ENCODE measurements at regions not wholly inside any gene's neighbourhood (a gene's known extent, or its start where the extent isn't known, plus 50 kb on each side); places are given as distances from the start of the nearest gene placed in this dataset.
"Not testable (repeated sequence)": the region's sequence is repeated elsewhere in the genome, so short reads cannot be mapped to it uniquely, and the experiment has no call there.

- H3K4me3 ChIP-seq (ENCODE audit: low read depth, low read length) = no peak overlapping the region
Measured at GRCh38 chr18:79579807-79580497, 99.7 kb upstream of the CTDP1 start.

GRCh38 chr18:79580498-79581171 is 99.0 kb upstream of the CTDP1 start:
- no peak overlapping the region for H3K4me3 ChIP-seq (ENCODE audit: low read depth, low read length)

GRCh38 chr18:79581406-79581805 is 98.2 kb upstream of the CTDP1 start:
- H3K4me3 ChIP-seq (ENCODE audit: low read depth, low read length) = no peak overlapping the region

- H3K4me3 ChIP-seq (ENCODE audit: low read depth, low read length) = no peak overlapping the region
Measured at GRCh38 chr18:79581911-79582310, 97.7 kb upstream of the CTDP1 start.

GRCh38 chr18:79582978-79583377 is 96.6 kb upstream of the CTDP1 start:
- H3K4me3 ChIP-seq (ENCODE audit: low read depth, low read length) = no peak overlapping the region

DNA sequence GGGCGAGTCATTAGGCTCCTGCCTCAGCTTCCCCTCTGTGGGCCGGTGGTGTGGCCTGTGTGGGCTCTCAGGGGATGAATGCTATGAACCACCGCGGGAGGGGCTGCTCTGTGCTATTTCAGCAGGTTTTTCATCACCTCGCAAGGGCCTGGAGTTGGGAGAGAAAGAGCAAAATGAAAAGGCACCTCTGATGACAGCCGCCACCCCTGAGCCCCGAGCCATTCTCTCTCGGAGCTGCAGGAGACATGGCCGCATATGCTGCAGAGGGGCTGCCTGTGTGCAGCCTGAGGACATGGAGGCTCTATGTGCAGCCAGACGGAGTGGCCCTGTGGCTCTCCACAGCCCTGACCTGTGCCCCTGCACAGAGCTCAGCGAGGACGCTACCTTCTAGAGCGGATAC is 96.2 kb upstream of the CTDP1 start:
- no peak overlapping the region for H3K4me3 ChIP-seq (ENCODE audit: low read depth, low read length)

DNA sequence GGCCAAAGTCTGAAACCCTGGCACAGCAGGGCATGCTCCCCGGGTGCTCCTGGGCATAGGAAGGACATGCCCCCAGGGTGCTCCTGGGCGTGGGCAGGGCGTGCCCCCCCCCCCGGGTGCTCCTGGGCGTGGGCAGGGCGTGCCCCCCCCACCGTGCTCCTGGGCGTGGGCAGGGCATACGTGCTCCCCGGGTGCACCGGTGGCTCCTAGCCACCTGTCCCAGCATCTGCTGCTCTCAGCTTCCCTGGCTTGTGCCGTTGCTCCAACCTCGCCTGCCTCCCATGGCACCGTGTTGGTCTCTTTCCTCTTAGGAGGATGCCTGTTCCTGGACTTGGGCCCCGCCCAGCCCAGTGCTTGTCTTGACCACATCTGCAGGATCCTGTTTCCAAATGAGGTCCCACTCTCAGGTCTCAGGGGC is 95.6 kb upstream of the CTDP1 start:
- no peak overlapping the region for H3K4me3 ChIP-seq (ENCODE audit: low read depth, low read length)

GRCh38 chr18:79584491-79585394 is 94.9 kb upstream of the CTDP1 start:
- no peak overlapping the region for H3K4me3 ChIP-seq (ENCODE audit: low read depth, low read length)

- H3K4me3 ChIP-seq (ENCODE audit: low read depth, low read length) = no peak overlapping the region
Measured at GRCh38 chr18:79585395-79586370, 93.9 kb upstream of the CTDP1 start.

DNA sequence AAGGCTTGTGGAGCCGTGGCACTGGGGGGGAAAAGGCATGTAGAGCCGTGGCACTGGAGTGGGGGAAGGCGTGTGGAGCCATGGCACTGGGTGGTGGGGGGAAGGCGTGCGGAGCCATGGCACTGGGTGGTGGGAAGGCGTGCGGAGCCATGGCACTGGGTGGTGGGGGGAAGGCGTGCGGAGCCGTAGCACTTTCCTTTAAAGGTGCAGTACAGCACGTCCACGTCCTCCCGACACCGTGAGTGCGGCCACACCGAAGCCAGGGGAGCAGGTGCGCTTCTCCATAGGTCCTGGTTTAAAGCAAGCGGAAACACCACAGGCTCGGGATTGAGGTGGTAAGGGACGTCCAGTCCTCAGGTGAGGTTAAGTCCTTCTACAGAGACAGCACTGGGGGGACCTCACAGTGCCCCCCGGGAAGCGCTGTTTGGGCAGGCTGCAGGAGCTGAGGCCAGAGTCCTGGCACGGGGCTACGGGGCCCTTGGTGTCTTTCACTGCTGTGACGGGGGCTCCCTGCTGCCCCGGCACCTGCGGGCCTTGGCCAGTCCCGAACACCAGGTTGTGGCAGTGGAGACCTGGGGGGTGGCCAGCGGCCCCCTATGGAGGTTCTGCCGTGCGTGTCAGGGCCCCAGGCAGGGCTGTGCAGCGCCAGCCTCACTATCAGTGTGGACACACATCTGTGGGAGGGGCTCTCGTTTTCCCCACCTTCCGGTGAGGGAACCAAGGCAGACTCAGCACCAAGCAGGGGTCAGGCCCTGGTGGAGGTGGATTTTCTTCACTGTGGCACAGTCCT is 93.0 kb upstream of the CTDP1 start:
- H3K4me3 ChIP-seq (ENCODE audit: low read depth, low read length) = no peak overlapping the region

GRCh38 chr18:79587226-79587741 is 92.3 kb upstream of the CTDP1 start:
- H3K4me3 ChIP-seq (ENCODE audit: low read depth, low read length) = no peak overlapping the region

DNA sequence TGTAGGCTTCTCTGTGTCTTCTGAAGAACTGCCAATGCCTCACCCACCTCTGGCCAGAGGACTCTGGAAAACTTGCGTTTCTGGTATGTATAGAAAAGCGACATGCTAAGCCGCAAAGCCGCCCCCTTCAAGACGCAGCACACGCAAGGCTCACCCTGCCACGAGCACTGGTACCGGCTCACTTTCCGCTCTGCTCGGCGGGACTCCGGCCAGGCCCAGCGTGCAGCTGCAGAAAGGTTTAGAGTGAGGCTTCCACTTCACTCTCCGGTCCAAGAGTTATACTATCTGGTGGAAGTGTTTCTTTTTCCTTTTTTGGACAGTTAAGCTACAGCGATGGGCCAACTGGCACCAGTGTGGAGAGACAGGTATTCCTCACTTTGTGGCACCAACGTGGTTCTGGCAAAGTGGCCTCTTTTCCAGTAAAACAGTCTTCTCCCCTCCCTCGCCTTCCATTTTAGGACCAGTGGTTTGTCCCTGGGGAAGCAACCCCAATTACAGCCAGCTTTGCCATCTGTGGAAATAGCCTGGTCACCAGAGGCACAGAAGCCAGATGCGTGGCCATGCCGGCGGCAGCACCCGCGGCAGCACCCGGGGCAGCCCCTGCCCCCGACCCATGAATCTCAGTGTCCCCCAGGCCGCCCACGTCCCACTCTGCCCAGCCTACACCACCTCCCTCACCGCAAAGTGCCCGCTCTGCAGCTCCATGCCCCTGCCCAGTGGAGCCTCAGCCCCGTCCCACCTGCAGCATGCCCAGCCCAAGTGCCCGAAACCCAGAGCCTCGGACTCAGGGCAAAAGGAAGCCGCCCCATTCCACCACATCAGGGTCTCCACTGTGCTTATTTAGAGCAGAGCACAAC is 91.6 kb upstream of the CTDP1 start:
- H3K4me3 ChIP-seq (ENCODE audit: low read depth, low read length) = no peak overlapping the region

DNA sequence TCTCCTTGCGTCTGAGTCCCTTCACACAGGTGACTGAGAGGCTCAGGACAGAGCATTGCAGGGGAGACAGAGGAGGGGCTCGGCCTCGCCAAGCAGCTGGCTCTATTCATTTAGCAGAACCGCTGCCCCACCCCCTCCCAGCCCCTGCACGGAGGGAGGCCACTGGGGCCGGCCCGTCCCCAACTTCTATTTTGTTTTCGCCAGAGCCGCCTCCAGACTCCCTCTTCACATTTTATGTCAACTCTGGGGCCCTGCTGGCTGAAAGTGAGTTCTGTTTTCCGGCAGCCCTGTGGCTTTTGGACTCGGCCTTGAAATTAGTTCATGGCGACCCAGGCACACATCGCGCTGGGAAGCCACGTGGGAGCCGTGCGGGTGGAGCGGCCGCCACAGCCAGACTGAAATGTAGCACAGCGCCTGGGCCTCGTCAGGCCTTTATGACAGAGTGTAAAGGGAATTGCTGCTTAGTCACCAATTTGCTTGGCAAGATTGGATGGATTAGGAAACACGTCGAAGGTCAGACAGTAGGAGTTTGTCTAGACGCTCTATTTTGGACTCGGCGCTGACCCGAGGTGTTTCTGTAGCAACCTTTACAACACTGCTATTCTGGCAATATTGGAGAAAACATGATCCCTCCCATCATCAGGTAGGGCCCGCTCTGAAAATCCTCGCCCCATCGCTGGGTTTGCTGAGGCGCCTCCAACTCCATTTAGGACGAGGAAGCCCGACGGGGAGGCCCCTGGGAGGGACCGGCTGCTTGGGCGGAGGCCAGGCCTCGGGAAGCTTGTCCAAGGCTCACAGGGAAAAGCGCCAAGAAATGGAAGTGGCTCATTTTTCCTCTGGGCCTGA is 90.7 kb upstream of the CTDP1 start:
- H3K4me3 ChIP-seq (ENCODE audit: low read depth, low read length) = no peak overlapping the region

DNA sequence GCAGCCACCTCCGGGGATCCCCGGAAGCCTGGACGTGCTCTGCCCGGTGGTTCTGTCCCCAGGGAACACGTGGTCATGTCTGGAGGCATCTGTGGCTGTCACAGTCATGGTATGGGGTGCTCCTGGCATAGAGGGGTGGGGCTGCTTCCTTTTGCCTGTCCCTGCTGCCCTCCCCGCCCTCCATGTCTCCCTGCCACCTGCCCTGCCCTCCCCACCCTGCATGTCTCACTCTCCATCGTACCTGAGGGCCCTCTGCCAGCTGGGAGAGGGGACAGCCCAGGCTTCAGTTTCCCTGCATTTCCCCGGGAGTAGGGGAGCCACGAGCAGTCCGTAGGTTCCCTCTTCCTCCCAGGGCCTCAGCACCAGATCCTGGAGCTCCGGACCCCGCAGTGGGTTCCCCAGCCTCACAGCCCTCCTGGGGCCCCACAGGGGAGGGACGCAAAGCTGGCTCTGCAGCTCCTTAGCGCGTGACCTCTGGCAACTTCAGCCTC is 90.0 kb upstream of the CTDP1 start:
- H3K4me3 ChIP-seq (ENCODE audit: low read depth, low read length) = no peak overlapping the region

DNA sequence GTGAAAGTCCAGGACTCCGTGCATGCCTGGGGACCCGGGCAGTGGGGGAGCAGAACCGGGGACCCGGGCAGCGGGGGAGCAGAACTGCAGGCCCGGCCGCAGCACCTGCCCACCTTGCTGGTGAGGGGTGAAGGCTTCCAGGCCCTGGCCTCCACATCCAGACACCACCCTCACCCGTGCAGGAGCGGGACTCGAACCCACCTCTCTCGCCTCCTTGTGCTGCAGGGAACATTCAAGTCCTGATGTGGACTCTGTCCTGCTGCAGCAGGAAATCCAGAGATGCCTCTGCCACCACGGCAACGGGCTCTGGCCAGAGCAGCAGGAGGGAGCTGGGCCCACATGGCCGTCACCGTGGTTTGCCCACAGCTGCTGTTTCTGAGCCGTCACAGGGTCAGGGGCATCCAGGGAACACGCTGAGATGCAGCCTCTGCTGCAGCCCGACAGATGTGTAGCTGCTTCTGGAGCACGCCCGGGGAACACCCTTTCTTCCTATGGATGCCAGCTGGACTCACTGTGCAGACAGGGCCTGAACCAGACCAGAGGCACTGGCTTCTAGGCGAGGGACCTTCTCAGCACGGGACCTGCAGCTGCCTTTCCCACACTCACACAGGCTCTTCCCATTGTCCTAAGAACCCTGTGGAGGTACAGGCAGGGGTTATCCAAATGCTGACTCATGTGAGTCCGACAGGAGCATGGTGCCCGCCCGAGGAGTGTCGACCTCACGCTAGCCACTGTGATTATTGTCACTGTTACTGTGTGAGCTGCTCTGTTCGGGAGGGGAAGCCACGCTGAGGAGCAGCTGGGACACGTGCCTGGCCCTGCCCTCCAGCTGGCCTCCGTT is 89.2 kb upstream of the CTDP1 start:
- H3K4me3 ChIP-seq (ENCODE audit: low read depth, low read length) = no peak overlapping the region

GRCh38 chr18:79591032-79591308 is 88.6 kb upstream of the CTDP1 start:
- H3K4me3 ChIP-seq (ENCODE audit: low read depth, low read length) = no peak overlapping the region

- H3K4me3 ChIP-seq (ENCODE audit: low read depth, low read length) = not testable (repeated sequence)
Measured at GRCh38 chr18:79592684-79593083, 86.9 kb upstream of the CTDP1 start.
